K562 (cell line): ENCODE measurements at regions not wholly inside any gene's neighbourhood (a gene's known extent, or its start where the extent isn't known, plus 50 kb on each side); places are given as distances from the start of the nearest gene placed in this dataset.

Experiments
- ATAC-seq: fragments of 200-7000 bp; cut with Tn5 transposase; 3 replicates; pipeline ENCODE4 v1.9.1; 2020; ENCODE audit warnings: moderate library complexity
- BruUV-seq: library from RNA; stranded (reverse); fragments of 400-500 nt; replicated peaks from 2 replicates; lab custom pipeline; 2021; lab: Mats Ljungman, UMichigan
- CTCF ChIA-PET: fragments of 300-600 bp; formaldehyde crosslinking; extraction: SDS; loops from one replicate; lab custom pipeline; 2021; ENCODE audit warnings: low intra/inter-chr PET ratio; lab: Yijun Ruan, JAX
- POLR2A ChIA-PET: fragments of 300-600, 350-650 bp; sonication (Branson Sonifier 250); formaldehyde crosslinking; extraction: SDS; loops from one replicate; lab custom pipeline; 2021; ENCODE audit warnings: antibody characterized with exemption, inconsistent platforms; lab: Yijun Ruan, JAX
- DNase-seq, 4 experiments: peaks; one replicate each; pipeline versions ENCODE4 v3.0.0 to v3.0.0-alpha.2; 2011 to 2018; ENCODE audit warnings: low spot score in 3 of 4, mixed read lengths in 3 of 4; ENCODE audit errors: extremely low read depth in 1 of 4
- FAIRE-seq: peaks from 2 replicates; lab custom pipeline; 2011; peaks lifted over from hg19 to GRCh38; lab: Jason Lieb, UNC
- H2AFZ ChIP-seq: 2 replicates; pipeline ENCODE4 v1.6.0; 2011; ENCODE audit warnings: low read depth, low read length, control low read depth, inconsistent platforms
- H3K27ac ChIP-seq: fragments of 200-600 bp; 3 replicates; pipeline ENCODE4 v1.8.0; 2011; ENCODE audit warnings: low read depth, mild to moderate bottlenecking, control low read depth, inconsistent platforms, low read length, moderate library complexity, mixed read lengths; ENCODE audit errors: extremely low read depth
- H3K27me3 ChIP-seq, 2 experiments: fragments of 300-600 bp in 1 of 2; 2 replicates in 1 of 2; 3 replicates in 1 of 2; pipeline versions ENCODE4 v1.6.0 to v1.8.0; 2011; ENCODE audit warnings: inconsistent platforms in 2 of 2, low read length in 2 of 2, mild to moderate bottlenecking in 1 of 2, mixed read lengths in 1 of 2, moderate library complexity in 1 of 2; ENCODE audit not compliant: control insufficient read depth in 2 of 2, insufficient read depth in 2 of 2
- H3K36me3 ChIP-seq: fragments of 300-600 bp; 3 replicates; pipeline ENCODE4 v1.8.0; 2011; ENCODE audit warnings: mild to moderate bottlenecking, low read length, inconsistent platforms; ENCODE audit not compliant: control insufficient read depth, insufficient read depth
- H3K4me1 ChIP-seq, 2 experiments: fragments of 200-600 bp in 1 of 2; replicated peaks in 1 of 2; 2 replicates in 1 of 2; 3 replicates in 1 of 2; pipeline versions ENCODE4 v1.5.1 to v1.8.0; 2011; ENCODE audit warnings: inconsistent platforms in 2 of 2, low read length in 2 of 2, mild to moderate bottlenecking in 1 of 2, mixed read lengths in 1 of 2, moderate library complexity in 1 of 2; ENCODE audit not compliant: control insufficient read depth in 2 of 2, insufficient read depth in 2 of 2
- H3K4me2 ChIP-seq: 2 replicates; pipeline ENCODE4 v1.6.1; 2011; ENCODE audit warnings: low read length, control low read depth, inconsistent platforms, mixed read lengths; ENCODE audit not compliant: insufficient read depth
- H3K4me3 ChIP-seq: fragments of 200-600 bp; sonication (generic), shearing (Covaris generic); 2 replicates; pipeline ENCODE4 v1.5.1; 2016; ENCODE audit warnings: control low read depth, inconsistent platforms
- H3K79me2 ChIP-seq: fragments of 200-600 bp; 3 replicates; pipeline ENCODE4 v1.8.0; 2011; ENCODE audit warnings: low read length, inconsistent platforms; ENCODE audit not compliant: control insufficient read depth, insufficient read depth
- H3K9ac ChIP-seq, 2 experiments: 2 replicates each; pipeline versions ENCODE4 v1.6.0 to v1.6.1; 2011; ENCODE audit warnings: low read depth in 2 of 2, low read length in 2 of 2, control low read depth in 1 of 2, inconsistent platforms in 1 of 2, mild to moderate bottlenecking in 1 of 2, mixed read lengths in 1 of 2; ENCODE audit not compliant: insufficient read depth in 1 of 2
- H3K9me1 ChIP-seq: one replicate; pipeline ENCODE4 v1.6.0; 2011; ENCODE audit warnings: inconsistent platforms, mild to moderate bottlenecking, low read length, moderate library complexity; ENCODE audit not compliant: control insufficient read depth, insufficient read depth
- H3K9me3 ChIP-seq: replicated peaks from 2 replicates; pipeline ENCODE4 v1.5.1; 2011; ENCODE audit warnings: low read depth, low read length, inconsistent platforms; ENCODE audit not compliant: control insufficient read depth, insufficient read depth
- H4K20me1 ChIP-seq: replicated peaks from 2 replicates; pipeline ENCODE4 v1.6.1; 2011; ENCODE audit warnings: low read length, inconsistent platforms, mixed read lengths; ENCODE audit not compliant: control insufficient read depth, insufficient read depth
- ADNP ChIP-seq: fragments of 200-800 bp; sonication (Bioruptor generic); IDR thresholded peaks from 2 replicates; pipeline ENCODE4 v1.6.1; 2016; ENCODE audit warnings: missing genetic modification characterization, missing compliant biosample characterization
- BHLHE40 ChIP-seq: IDR thresholded peaks from 2 replicates; pipeline ENCODE4 v1.6.1; 2011; ENCODE audit warnings: low read length, improper control_type of control experiment
- ETV1 ChIP-seq: fragments of 450-650 bp; conservative IDR thresholded peaks from 2 replicates; pipeline ENCODE4 v1.6.1; 2016; ENCODE audit warnings: missing genetic modification characterization, control low read depth, low read depth, missing compliant biosample characterization
- GABPA ChIP-seq: fragments of 200-800 bp; sonication (Bioruptor generic); conservative IDR thresholded peaks from 2 replicates; pipeline ENCODE4 v1.6.1; 2016; ENCODE audit warnings: low read depth, missing genetic modification characterization, missing compliant biosample characterization
- KAT7 ChIP-seq: sonication (generic); formaldehyde crosslinking; IDR thresholded peaks from 2 replicates; pipeline ENCODE4 v1.8.0; 2022; ENCODE audit warnings: missing genetic modification reagents, mild to moderate bottlenecking, borderline replicate concordance
- KLF13 ChIP-seq: fragments of 450-650 bp; IDR thresholded peaks from 2 replicates; pipeline ENCODE4 v1.6.1; 2016; ENCODE audit warnings: missing genetic modification characterization, low read depth, mild to moderate bottlenecking, missing compliant biosample characterization, moderate library complexity, borderline replicate concordance
- MED1 ChIP-seq: sonication (generic); formaldehyde crosslinking; IDR thresholded peaks from 2 replicates; pipeline ENCODE4 v1.8.1; 2023; ENCODE audit warnings: missing genetic modification reagents, borderline replicate concordance
- MIER1 ChIP-seq: fragments of 450-650 bp; IDR thresholded peaks from 2 replicates; pipeline ENCODE4 v1.6.1; 2016; ENCODE audit warnings: antibody characterized with exemption, mild to moderate bottlenecking, low read depth
- NCOA6 ChIP-seq: fragments of 450-650 bp; IDR thresholded peaks from 2 replicates; pipeline ENCODE4 v1.6.1; 2017; ENCODE audit warnings: mild to moderate bottlenecking
- TAF1 ChIP-seq: IDR thresholded peaks from 2 replicates; pipeline ENCODE4 v1.6.1; 2011; ENCODE audit warnings: mild to moderate bottlenecking, low read length, moderate library complexity; ENCODE audit not compliant: insufficient read depth, control insufficient read depth, severe bottlenecking; ENCODE audit errors: extremely low read depth
- U2AF1 ChIP-seq: fragments of 200-400 bp; formaldehyde crosslinking; optimal IDR thresholded peaks from 2 replicates; pipeline ENCODE3; 2017; ENCODE audit warnings: mild to moderate bottlenecking, low read depth, low read length, moderate library complexity
- ZBTB2 ChIP-seq: fragments of 450-650 bp; IDR thresholded peaks from 2 replicates; pipeline ENCODE4 v1.6.1; 2016; ENCODE audit warnings: antibody characterized with exemption
- ZBTB40 ChIP-seq, 2 experiments: fragments of 450-650 bp in 1 of 2; sonication (generic) in 1 of 2; formaldehyde crosslinking in 1 of 2; IDR thresholded peaks; 2 replicates each; pipeline versions ENCODE4 v1.7.1 to v1.9.0; 2016 to 2022; ENCODE audit warnings: inconsistent platforms in 1 of 2, mild to moderate bottlenecking in 1 of 2, missing genetic modification reagents in 1 of 2
- ZNF143 ChIP-seq: sonication (generic); formaldehyde crosslinking; IDR thresholded peaks from 2 replicates; pipeline ENCODE4 v1.9.0; 2022; ENCODE audit warnings: mild to moderate bottlenecking, missing genetic modification reagents
- WGBS: fragments of 100-300 bp; shearing (Covaris generic); methylation state at CpG from one replicate; pipeline ENCODE4 v1.1.6; 2016; ENCODE audit warnings: low coverage, mixed read lengths; ENCODE audit not compliant: insufficient coverage; ENCODE audit errors: missing lambda C conversion rate; 5-methylcytosine and 5-hydroxymethylcytosine counted together
- in situ Hi-C: fragments of 300-500 bp; cut with MboI; formaldehyde crosslinking; loops from 4 replicates; pipeline ENCODE4 v1.15.0; 2018; ENCODE audit warnings: inconsistent platforms, mixed read lengths
- intact Hi-C: fragments of 100-400 bp; cut with micrococcal nuclease; formaldehyde crosslinking; loops from 2 replicates; pipeline ENCODE4 v1.14.2; 2022

- Histone ChIP-seq H3K79me2 (no peaks in the 10 kb centered on the region), H3K4me3 (no peak overlapping the region), H4K20me1 (no peaks in the 10 kb centered on the region), H3K9me3 (no peaks in the 10 kb centered on the region), H3K36me3 (no peaks in the 10 kb centered on the region), H2AFZ (no peak overlapping the region), H3K9me1 (no peaks in the 10 kb centered on the region), H3K27ac (no peak overlapping the region), H3K9ac (no peak overlapping the region), H3K27me3 (no peaks in the 10 kb centered on the region), H3K4me1 (no peaks in the 10 kb centered on the region), H3K4me2 (no peak overlapping the region)
- WGBS, result 36% methylated on average over 5 of the region's 5 CpGs
- ChIA-PET CTCF (no interaction called here), POLR2A (no interaction called here)
- in situ Hi-C loops (no loop called here), intact Hi-C loops (no loop called here)
- DNase-seq (no peak), ATAC-seq (no peak), FAIRE-seq (no peak)
- BruUV-seq, result no TSS peak
- TF ChIP-seq MED1 (CRISPR knock-in tag) (no peak), U2AF1 (no peak), ZBTB40 (IDR thresholded peaks at IDR 0.05) (no peak), ZBTB40 (CRISPR knock-in tag; IDR thresholded peaks at IDR 0.05) (no peak), MIER1 (no peak), ZBTB2 (no peak), KLF13 (tag) (no peak), KAT7 (CRISPR knock-in tag) (no peak), BHLHE40 (no peak), ETV1 (tag) (no peak), GABPA (tag) (no peak), NCOA6 (no peak), ZNF143 (CRISPR knock-in tag) (no peak), TAF1 (no peak), ADNP (tag) (no peak)
Observed at GRCh38 chr2:61634512-61634911, 96.4 kb upstream of the XPO1 start.
